ENCODE measurements at regions not wholly inside any gene's neighbourhood (a gene's known extent, or its start where the extent isn't known, plus 50 kb on each side); places are given as distances from the start of the nearest gene placed in this dataset.

DNA sequence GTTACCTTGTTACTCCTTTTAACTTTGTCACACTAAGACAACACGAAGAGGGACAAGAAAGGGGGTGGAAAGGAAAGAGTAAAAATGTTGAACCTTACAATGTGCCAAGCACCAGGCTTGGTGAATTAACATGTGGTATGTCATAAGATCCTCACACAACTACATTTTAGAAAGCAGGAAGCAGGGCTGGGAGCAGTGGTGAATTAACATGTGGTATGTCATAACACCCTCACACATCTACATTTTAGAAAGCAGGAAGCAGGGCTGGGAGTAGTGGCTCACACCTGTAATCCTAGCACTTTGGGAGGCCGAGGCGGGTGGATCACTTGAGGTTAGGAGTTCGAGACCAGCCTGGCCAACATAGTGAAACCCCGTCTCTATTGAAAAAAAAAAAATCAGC, 159.3 kb upstream of the CHAC2 start:
- TF ChIP-seq TAF1 (IDR thresholded peaks at IDR 0.05; ENCODE audit: low read depth, low read length): no peak
- no peak for TF ChIP-seq SPI1 (IDR thresholded peaks at IDR 0.05; ENCODE audit: low read depth, low read length)
- TF ChIP-seq POLR2A (IDR thresholded peaks at IDR 0.05; ENCODE audit: low read depth, low read length): no peak
- TF ChIP-seq POLR2AphosphoS5 (IDR thresholded peaks at IDR 0.05; ENCODE audit: low read depth, low read length): no peak

Measured in GM12891 (cell line).